Astrocyte of the spinal cord (primary cell): ENCODE measurements at regions not wholly inside any gene's neighbourhood (a gene's known extent, or its start where the extent isn't known, plus 50 kb on each side); places are given as distances from the start of the nearest gene placed in this dataset.

Experiments used
- DNase-seq: peaks from one replicate; pipeline ENCODE4 v3.0.0; 2011; ENCODE audit warnings: low read depth, low spot score
- H3K4me3 ChIP-seq: 2 replicates; pipeline ENCODE4 v1.5.1; 2011; ENCODE audit warnings: low read depth, mild to moderate bottlenecking, low read length, moderate library complexity
- in situ Hi-C: cut with HindIII; loops from 2 replicates; pipeline ENCODE4 v1.10.0; 2017; ENCODE audit warnings: low sequenced_read_pairs
- TF ChIP-seq, protein P1 (sequence below): IDR thresholded peaks from 2 replicates; pipeline ENCODE4 v1.5.1; 2012; ENCODE audit warnings: low read depth, mild to moderate bottlenecking, low read length, inconsistent platforms

DNA sequence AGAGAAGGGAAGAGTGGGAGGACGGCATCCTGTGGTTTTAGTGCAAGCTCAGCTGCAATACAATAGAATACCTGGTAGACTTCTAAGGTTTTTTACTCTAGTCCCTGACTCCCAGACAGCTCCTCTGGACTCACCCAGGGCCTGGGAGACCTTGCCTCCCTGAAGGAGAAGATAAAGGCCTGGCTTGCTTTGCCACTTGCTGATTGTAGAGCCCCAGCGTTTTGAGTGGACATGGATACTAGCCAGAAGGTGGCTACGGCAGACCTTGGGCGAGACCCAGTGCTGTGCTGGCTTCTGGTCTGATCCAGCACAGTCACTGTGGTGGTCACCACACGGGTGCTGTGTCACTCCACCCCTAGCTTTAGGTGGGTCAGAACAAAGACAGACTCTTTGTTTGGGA, 72.2 kb upstream of the TTC14 start:
- no peak for DNase-seq
- TF ChIP-seq, protein P1, sequence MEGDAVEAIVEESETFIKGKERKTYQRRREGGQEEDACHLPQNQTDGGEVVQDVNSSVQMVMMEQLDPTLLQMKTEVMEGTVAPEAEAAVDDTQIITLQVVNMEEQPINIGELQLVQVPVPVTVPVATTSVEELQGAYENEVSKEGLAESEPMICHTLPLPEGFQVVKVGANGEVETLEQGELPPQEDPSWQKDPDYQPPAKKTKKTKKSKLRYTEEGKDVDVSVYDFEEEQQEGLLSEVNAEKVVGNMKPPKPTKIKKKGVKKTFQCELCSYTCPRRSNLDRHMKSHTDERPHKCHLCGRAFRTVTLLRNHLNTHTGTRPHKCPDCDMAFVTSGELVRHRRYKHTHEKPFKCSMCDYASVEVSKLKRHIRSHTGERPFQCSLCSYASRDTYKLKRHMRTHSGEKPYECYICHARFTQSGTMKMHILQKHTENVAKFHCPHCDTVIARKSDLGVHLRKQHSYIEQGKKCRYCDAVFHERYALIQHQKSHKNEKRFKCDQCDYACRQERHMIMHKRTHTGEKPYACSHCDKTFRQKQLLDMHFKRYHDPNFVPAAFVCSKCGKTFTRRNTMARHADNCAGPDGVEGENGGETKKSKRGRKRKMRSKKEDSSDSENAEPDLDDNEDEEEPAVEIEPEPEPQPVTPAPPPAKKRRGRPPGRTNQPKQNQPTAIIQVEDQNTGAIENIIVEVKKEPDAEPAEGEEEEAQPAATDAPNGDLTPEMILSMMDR: no peak
- in situ Hi-C loops: no loop called here
- no peak overlapping the region for H3K4me3 ChIP-seq

DNA sequence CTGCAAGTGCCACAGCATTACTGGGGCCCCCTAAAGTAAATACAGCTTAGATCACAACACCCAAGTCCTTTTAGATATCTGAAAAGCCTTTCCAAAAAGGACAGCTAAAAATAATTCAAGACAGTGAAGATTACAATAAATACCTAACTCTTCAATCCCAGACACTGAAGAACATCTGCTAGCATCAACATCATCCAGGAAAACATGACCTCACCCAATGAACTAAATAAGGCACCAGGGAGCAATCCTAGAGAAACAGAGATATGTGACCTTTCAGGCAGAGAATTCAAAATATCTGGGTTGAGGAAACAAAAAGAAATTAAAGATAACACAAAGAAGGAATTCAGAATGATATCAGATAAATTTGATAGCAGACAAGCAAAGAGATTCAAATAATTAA, 71.7 kb upstream of the TTC14 start:
- DNase-seq: no peak
- in situ Hi-C loops: no loop called here
- H3K4me3 ChIP-seq: no peak overlapping the region
- TF ChIP-seq, protein P1: no peak

DNA sequence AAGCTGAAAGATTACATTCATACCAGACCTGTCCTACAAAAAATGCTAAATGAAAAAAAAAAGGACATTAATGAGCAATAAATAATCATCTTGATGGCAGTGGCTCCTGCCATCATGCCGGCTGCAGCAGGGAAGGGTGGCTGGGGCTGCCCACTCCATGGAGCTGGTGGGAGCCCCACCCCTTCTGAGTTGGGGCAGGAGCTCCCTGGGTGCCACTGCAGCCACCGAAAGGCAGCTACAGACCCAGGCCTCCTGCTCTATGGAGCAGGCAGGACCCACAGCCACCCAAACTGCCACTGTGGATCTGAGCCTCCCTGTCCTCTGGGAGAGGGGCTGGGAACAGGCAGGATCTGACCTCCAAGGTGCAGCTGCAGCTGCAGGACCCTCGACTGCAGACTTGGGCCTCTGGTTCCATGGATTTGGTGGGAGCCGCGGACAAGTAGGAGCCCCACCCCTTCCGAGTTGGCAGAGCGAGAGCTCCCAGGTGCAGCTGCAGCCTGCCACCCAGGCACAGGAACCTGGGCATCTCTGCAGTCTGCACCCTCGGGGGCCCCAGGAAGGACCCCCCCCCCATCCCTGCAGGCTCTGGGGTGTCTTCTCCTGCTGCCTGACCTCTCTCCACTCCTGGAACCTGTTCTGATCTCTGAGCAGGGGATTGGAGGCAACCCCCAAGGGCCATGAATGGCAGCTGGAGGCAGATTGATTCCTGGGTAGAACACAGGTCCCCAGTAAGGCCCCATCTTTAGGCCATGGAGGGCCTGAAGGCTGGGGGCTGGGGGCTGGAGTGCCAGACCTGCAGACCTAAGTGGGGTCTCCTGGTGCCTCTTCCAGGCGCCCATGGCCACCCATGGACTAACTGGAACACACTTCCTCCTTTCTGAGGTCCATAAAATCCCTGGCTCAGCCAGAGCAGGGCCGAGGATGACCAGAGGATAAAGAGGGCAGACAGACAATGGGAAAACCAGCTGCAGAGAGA, 70.4 kb upstream of the TTC14 start:
- H3K4me3 ChIP-seq: no peak overlapping the region
- TF ChIP-seq, protein P1: no peak
- in situ Hi-C loops: no loop called here
- no peak for DNase-seq

DNA sequence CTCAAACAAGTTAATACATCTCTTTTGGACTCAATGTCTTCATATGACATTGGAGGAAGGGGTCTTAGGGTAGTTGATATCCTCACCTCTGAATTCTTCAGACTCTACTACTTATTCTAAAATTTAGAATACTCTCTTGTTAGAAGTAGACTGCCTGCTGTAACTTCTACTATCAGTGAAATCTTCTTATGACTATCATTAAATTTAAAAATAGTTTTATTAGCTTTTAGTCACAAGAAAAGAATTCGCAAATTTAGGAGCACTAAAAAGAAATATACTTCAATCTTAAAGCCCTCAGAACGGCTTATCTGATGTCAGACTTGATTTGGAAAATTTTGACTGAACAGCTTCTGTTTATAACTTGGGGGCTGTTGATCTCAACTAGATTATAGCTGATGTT, 67.1 kb upstream of the TTC14 start:
- TF ChIP-seq, protein P1: no peak
- DNase-seq: no peak
- in situ Hi-C loops: no loop called here
- no peak overlapping the region for H3K4me3 ChIP-seq

DNA sequence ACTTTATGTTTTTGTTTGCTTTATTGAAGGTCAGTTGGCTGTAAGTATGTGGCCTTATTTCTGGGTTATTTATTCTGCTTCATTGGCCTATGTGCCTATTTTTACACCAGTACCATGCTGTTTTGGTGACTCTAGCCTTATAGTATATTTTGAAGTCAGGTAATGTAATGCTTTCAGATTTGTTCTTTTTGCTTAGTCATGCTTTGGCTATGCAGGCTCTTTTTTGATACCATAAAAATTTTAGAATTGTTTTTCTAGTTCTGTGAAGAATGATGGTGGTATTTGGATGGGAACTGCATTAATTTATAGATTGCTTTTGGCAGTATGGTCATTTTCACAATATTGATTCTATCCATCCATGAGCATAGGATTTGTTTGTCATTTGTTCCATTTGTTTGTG, 63.5 kb upstream of the TTC14 start:
- TF ChIP-seq, protein P1: no peak
- DNase-seq: no peak
- in situ Hi-C loops: no loop called here

DNA sequence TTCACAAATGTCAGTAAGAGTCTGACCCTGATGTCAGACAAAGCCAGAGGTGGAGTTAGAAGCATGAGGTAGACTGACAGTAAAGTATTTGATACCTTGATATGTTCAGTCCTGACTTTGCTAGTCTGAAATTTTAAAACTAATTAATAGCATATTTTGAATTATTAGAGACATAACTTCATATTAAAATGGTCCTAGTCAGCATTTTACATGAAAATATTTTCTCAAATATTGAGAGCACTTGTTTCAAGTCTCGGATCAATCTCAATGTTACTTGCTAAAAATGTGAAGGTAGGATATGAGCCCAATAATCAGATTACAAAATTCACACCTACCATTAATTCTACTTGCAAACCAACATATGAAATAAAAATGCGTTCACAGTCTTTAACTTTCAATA, 58.1 kb upstream of the TTC14 start:
- no peak for DNase-seq
- no peak overlapping the region for H3K4me3 ChIP-seq
- TF ChIP-seq, protein P1: no peak
- in situ Hi-C loops: no loop called here

More for the DNA sequence above, 63.5 kb upstream of the TTC14 start:
- H3K4me3 ChIP-seq: no peak overlapping the region
